IPS-20b (cell line): ENCODE measurements at regions not wholly inside any gene's neighbourhood (a gene's known extent, or its start where the extent isn't known, plus 50 kb on each side); places are given as distances from the start of the nearest gene placed in this dataset.

Experiments
- H3K27ac ChIP-seq: one replicate; pipeline ENCODE4 v1.5.1; 2013; ENCODE audit warnings: low read length
- H3K27me3 ChIP-seq: 2 replicates; pipeline ENCODE4 v1.6.1; 2013; ENCODE audit warnings: mild to moderate bottlenecking, low read length, inconsistent platforms; ENCODE audit not compliant: insufficient read depth
- H3K36me3 ChIP-seq: 2 replicates; pipeline ENCODE4 v1.6.1; 2013; ENCODE audit warnings: low read depth, mild to moderate bottlenecking, inconsistent platforms, low read length, moderate library complexity; ENCODE audit not compliant: insufficient read depth
- H3K4me1 ChIP-seq: 2 replicates; pipeline ENCODE4 v1.6.1; 2013; ENCODE audit warnings: mild to moderate bottlenecking, control low read depth, inconsistent platforms, low read length, moderate library complexity; ENCODE audit not compliant: insufficient read depth
- H3K4me3 ChIP-seq: 2 replicates; pipeline ENCODE4 v1.5.1; 2013; ENCODE audit warnings: mild to moderate bottlenecking, low read length, inconsistent platforms
- H3K9ac ChIP-seq: 2 replicates; pipeline ENCODE4 v1.6.1; 2013; ENCODE audit warnings: low read depth, mild to moderate bottlenecking, inconsistent platforms, low read length, moderate library complexity
- H3K9me3 ChIP-seq: 2 replicates; pipeline ENCODE4 v1.6.1; 2013; ENCODE audit warnings: mild to moderate bottlenecking, low read depth, low read length, inconsistent platforms; ENCODE audit not compliant: insufficient read depth

DNA sequence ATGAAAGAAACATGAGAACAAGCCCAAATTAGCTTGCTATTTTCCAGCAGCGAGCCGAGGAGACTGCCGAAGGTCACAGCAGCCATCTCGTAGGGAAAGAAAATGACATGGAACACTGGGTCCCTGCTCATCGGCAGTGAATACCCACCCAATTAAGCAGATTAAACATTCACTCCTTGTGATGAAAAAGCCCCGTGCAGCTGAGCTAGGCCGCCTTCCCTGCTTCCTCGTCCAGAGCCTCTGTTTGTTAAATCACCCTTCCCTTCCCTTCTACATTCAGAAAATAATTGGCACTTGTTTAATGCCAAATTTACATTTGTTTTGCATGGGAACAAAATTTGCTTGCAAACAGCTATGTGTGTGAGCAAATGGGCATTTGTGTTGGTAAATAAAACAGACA lies 342.5 kb downstream of the RMST start:
- Histone ChIP-seq H3K4me3 (no peak overlapping the region), H3K9me3 (no peaks in the 10 kb centered on the region), H3K9ac (no peak overlapping the region), H3K27me3 (no peaks in the 10 kb centered on the region), H3K4me1 (peaks cover 16% of the 10 kb centered on the region), H3K36me3 (no peaks in the 10 kb centered on the region), H3K27ac (no peak overlapping the region)

DNA sequence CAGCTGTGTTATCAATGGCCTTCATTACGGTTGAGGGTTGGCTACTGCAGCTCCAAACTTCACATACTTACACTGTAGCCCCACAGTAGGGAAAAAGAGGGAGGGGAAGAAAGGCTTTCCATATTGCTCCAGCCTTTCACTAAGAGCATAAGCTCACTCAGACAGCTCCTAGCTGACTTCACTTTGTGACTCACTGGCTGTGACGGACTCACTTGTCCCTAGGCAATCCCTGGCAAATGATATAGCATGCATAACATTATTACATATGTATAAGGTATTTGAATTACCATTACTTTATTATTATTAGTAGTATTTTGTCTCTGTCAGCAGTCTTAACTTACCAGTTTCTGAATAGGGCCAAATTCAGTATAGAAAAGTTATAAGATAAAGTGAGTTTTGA lies 350.7 kb downstream of the RMST start:
- Histone ChIP-seq H3K9ac (no peak overlapping the region), H3K4me1 (peaks cover 3% of the 10 kb centered on the region; the same call in 1 of the 2 replicates), H3K27me3 (no peaks in the 10 kb centered on the region), H3K9me3 (no peaks in the 10 kb centered on the region), H3K4me3 (no peak overlapping the region), H3K36me3 (no peaks in the 10 kb centered on the region), H3K27ac (no peak overlapping the region)

DNA sequence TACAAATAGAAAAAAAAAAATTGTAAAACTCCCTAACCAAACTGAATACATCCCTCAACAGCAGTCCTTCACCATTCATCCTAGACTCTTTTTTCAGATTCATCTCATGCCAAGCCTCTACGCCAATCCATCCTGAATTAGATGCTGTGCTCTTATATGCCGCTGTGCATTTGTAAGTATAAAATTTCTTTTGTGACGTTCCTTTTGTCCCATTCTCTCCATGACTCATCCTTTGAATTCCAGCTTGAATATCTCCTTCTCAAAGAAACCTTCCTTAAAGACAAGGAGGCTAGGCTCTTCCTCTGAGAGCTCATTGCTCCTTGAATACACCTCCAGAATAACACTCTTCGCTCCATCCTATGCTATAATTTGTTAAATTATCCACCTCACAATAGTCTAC lies 359.2 kb downstream of the RMST start:
- H3K9me3 ChIP-seq = no peaks in the 10 kb centered on the region
- H3K4me1 ChIP-seq = 0 out of 2 replicates have a peak, but pooled peaks cover 2% of the 10 kb centered on the region
- no peaks in the 10 kb centered on the region for H3K36me3 ChIP-seq
- no peak overlapping the region for H3K9ac ChIP-seq
- H3K27ac ChIP-seq = no peak overlapping the region
- H3K27me3 ChIP-seq = no peaks in the 10 kb centered on the region
- no peak overlapping the region for H3K4me3 ChIP-seq

DNA sequence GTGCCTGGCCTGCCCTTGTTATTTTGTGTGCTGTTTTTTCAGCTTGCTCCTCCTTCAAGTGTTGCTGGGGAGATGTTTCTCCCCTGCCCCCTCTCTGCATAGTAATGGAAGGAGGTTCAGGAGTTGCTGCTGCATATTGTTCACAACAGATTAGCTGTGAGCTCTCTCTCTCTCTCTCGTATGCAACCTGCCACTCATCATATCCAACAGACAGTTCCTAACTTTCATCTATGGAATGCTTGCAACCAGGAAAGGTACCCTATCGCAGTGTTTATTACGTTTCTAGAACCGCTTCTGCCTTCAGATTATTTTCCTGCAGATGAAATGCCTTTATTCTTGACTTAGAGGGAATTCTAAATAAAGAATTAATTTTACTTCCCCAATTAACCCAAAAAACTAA lies 372.9 kb downstream of the RMST start:
- Histone ChIP-seq H3K4me3 (no peak overlapping the region), H3K27me3 (no peaks in the 10 kb centered on the region), H3K36me3 (no peaks in the 10 kb centered on the region), H3K4me1 (peaks cover 3% of the 10 kb centered on the region; the same call in 1 of the 2 replicates), H3K27ac (no peak overlapping the region), H3K9ac (no peak overlapping the region), H3K9me3 (no peaks in the 10 kb centered on the region)

DNA sequence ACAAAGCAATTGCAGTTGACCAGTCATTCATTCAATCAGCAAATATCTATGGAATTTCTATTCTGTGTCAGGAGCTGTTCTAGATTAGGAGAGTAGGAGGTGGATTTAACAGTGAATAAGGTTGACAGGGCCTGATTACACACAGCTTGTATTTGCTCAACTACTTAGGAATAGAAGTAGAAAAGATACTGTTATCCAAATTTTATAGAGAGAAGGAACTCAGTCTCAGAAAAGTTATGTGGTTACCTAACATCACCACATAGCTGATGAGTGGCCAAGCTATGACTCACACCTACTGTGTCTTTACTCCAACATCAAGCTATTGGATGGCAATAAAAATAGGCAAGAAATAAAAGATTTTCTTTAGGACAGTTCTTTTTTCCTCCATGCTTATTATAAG lies 374.8 kb downstream of the RMST start:
- H3K9me3 ChIP-seq = no peaks in the 10 kb centered on the region
- H3K4me3 ChIP-seq = no peak overlapping the region
- no peak overlapping the region for H3K9ac ChIP-seq
- H3K27ac ChIP-seq = no peak overlapping the region
- no peaks in the 10 kb centered on the region for H3K27me3 ChIP-seq
- no peaks in the 10 kb centered on the region for H3K36me3 ChIP-seq
- H3K4me1 ChIP-seq = peaks cover 3% of the 10 kb centered on the region; the same call in 1 of the 2 replicates

DNA sequence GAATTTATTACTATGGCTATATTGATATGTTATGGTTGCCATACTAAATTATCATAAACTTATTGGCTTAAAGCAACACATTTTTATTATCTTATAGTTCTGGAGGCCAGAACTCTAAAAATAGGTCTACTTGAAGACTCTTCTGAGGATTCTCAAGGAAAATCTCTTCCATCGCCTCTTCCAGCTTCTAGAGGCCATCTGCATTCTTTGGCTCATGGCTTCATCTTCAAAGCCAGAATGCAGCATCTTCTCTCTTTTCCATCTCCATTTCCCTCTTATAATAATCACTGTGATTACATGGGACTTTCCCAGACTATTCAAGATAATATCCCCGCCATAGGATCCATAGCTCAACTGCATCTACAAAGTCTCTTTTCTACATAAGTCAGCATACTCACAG lies 385.4 kb downstream of the RMST start:
- Histone ChIP-seq H3K9me3 (no peaks in the 10 kb centered on the region), H3K4me1 (no peaks in the 10 kb centered on the region), H3K36me3 (no peaks in the 10 kb centered on the region), H3K27ac (no peak overlapping the region), H3K9ac (no peak overlapping the region), H3K4me3 (no peak overlapping the region), H3K27me3 (no peaks in the 10 kb centered on the region)

DNA sequence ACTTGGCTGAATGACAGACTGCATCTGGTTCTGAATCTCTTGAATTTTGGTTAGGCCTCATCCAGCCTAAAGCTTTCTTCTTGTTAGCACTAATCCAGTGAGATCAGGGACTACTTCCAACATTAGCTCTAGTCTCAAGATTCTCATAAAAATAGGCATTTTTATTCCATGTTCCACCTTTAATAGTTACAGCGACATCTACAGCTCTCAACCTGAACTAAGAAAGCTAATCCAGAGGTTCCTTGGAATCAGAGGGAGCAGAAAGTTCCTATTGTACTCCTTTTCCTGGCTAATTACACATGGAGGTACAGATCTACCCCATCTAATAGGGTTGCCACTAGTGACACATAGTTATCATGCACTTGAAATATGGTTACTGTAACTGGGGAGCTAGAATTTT lies 391.9 kb downstream of the RMST start:
- H3K4me1 ChIP-seq = no peaks in the 10 kb centered on the region
- H3K4me3 ChIP-seq = no peak overlapping the region
- H3K27me3 ChIP-seq = no peaks in the 10 kb centered on the region
- no peak overlapping the region for H3K9ac ChIP-seq
- no peak overlapping the region for H3K27ac ChIP-seq
- no peaks in the 10 kb centered on the region for H3K9me3 ChIP-seq
- no peaks in the 10 kb centered on the region for H3K36me3 ChIP-seq

DNA sequence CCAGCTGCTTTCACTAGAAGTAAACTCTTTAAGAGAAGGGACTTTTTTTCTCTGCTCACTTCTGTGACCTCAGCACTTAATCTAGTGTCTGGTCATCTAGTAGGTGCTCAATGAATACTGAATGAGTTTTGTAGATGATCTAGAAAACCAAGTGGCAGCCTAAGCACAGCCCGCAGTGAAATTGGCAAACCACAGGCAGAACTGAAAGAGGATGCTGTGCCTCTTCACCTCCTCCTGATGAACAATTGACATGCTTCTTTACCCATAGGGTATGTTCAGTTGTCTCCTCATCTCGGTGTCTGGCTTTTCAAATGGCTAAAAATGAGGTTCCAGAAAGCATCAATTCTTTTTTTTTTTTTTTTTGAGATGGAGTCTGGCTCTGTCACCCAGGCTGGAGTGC lies 399.5 kb downstream of the RMST start:
- Histone ChIP-seq H3K4me3 (no peak overlapping the region), H3K4me1 (no peaks in the 10 kb centered on the region), H3K36me3 (no peaks in the 10 kb centered on the region), H3K27ac (no peak overlapping the region), H3K9me3 (no peaks in the 10 kb centered on the region), H3K27me3 (no peaks in the 10 kb centered on the region), H3K9ac (no peak overlapping the region)

DNA sequence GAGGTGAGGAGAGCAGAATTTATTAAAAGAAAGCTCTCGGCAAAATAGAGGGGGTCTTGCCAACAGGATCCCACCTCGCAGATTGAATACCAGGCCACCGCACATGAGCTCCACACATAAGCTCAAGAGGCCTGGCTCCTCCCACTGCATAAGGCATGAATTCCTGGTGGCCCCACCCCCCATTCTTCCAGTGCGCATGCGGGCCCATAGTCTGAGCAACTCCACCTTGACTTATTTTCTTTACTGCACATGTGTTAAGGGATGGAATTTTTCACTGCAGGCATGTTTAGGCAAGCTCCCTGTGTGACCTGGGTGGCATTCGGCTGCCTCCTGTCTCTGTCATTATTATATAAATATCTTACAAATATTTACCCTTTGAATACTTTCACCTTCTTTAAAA lies 412.5 kb downstream of the RMST start:
- Histone ChIP-seq H3K27ac (no peak overlapping the region), H3K9me3 (no peaks in the 10 kb centered on the region), H3K4me1 (no peaks in the 10 kb centered on the region), H3K4me3 (no peak overlapping the region), H3K27me3 (no peaks in the 10 kb centered on the region), H3K36me3 (no peaks in the 10 kb centered on the region), H3K9ac (no peak overlapping the region)

DNA sequence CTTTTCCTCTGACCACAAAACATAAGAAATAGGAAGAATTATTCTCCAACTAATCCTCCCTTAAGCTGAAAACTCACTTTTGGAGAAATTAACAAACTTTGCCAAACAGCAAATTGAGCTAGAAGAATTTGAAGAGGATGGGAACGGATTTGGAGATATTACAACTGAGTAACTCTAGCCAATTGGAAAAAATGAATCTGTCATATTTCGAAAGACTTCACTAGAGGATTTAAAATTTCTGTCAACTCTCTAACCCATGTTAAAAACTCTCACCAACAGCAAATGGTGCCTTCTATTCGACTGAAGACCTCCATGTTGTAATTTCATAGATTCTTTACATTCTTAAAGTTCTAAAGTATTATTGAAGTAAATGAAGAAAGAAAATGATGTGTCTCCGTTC lies 414.2 kb downstream of the RMST start:
- no peak overlapping the region for H3K9ac ChIP-seq
- H3K27ac ChIP-seq = no peak overlapping the region
- no peaks in the 10 kb centered on the region for H3K36me3 ChIP-seq
- no peaks in the 10 kb centered on the region for H3K27me3 ChIP-seq
- no peaks in the 10 kb centered on the region for H3K9me3 ChIP-seq
- no peaks in the 10 kb centered on the region for H3K4me1 ChIP-seq
- H3K4me3 ChIP-seq = no peak overlapping the region

DNA sequence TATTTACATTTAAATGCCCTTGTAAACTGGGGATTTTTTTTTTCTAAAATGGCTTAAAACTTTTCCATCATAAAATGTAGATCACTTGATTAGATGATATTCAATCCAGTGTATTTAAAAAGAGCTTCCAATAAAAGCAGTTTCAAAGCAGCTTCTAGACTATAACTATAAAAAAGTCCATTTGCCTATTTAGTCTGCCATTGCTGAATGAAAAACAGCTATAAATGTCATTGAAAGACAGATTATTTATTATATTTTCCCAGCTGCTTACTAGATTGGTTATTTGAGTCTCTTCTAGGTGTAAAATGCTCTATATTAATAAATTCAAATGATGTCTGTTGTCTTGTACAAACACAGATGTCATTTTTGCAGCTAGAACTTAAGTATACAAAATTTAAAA lies 414.8 kb downstream of the RMST start:
- H3K27ac ChIP-seq = no peak overlapping the region
- H3K4me3 ChIP-seq = no peak overlapping the region
- no peaks in the 10 kb centered on the region for H3K36me3 ChIP-seq
- no peaks in the 10 kb centered on the region for H3K27me3 ChIP-seq
- no peaks in the 10 kb centered on the region for H3K4me1 ChIP-seq
- no peak overlapping the region for H3K9ac ChIP-seq
- no peaks in the 10 kb centered on the region for H3K9me3 ChIP-seq

DNA sequence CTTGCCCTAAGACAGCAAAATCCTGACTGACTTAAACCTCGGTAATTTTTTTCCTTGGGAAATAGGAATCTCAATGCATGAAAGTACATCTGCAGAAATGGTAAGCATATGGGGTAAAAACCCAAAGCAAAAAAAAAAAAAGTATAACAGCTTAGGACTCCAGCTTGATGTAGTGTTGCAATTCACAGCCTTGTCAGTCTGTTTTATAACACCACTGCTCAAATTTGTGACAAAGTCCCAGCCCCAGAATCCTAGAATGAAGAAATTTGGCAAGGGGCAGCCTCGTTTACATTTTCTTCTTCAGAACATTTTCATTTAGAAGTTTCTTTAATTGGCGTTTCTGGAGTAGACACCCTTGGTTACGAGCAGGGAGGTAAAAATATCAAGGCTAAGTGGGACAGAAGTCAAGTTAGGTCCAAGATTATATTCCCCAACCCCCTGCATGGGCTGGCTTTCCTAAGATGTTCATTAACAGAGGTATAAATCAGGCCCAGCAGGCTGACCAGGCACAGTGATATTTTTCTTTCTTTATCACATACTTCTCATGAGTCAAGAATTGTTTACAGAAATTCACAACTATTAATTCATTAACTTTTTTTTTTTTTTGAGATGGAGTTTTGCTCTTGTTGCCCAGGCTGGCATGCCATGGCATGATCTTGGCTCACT lies 424.0 kb downstream of the RMST start:
- Histone ChIP-seq H3K4me1 (peaks cover 3% of the 10 kb centered on the region; the same call in 1 of the 2 replicates), H3K9ac (no peak overlapping the region), H3K27me3 (no peaks in the 10 kb centered on the region), H3K27ac (no peak overlapping the region), H3K9me3 (no peaks in the 10 kb centered on the region), H3K36me3 (no peaks in the 10 kb centered on the region), H3K4me3 (no peak overlapping the region)
